ENCODE measurements at regions not wholly inside any gene's neighbourhood (a gene's known extent, or its start where the extent isn't known, plus 50 kb on each side); places are given as distances from the start of the nearest gene placed in this dataset.
"Not testable (repeated sequence)": the region's sequence is repeated elsewhere in the genome, so short reads cannot be mapped to it uniquely, and the experiment has no call there.

DNA sequence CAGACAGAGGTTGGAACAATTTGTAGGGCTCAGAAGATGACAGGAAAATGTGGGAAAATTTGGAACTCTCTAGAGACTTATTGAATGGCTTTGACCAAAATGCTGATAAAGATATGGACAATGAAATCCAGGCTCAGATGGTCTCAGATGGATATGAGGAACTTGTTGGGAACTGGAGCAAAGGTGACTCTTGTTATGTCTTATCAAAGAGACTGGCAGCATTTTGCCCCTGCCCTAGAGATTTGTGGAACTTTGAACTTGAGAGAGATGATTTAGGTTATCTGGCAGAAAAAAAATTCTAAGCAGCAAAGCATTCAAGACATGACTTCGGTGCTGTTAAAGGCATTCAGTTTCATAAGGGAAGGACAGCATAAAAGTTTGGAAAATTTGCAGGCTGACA lies 347.9 kb upstream of the RPS23 start:
- H3K4me1 Mint-ChIP-seq = not testable (repeated sequence)

DNA sequence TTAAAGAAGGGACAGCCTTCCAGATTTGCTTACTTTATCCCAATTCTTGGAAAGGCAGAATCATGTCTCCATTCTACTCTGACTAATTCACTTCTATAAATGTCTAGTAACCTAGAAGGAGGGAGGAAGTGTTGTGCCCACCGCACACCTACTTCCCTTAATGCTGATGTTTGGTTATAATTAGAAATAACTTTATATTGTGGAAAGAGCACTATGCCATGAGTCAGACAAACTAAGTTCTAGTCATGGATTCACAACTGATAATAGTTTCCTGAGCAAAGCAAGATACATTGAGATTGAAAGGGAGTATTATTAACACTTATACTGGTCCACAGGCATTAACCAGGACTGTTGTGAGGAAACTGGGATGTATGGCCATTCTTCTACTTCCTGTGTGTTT lies 345.9 kb upstream of the RPS23 start:
- CTCF ChIA-PET = no interaction called here

More for the DNA sequence above, 347.9 kb upstream of the RPS23 start:
- H3K9me3 Mint-ChIP-seq (ENCODE audit: low read depth); DNase-seq; ATAC-seq; H3K4me3 Mint-ChIP-seq; H3K36me3 Mint-ChIP-seq; H3K27ac Mint-ChIP-seq; H3K27me3 Mint-ChIP-seq; CTCF ChIA-PET: not testable (repeated sequence)

DNA sequence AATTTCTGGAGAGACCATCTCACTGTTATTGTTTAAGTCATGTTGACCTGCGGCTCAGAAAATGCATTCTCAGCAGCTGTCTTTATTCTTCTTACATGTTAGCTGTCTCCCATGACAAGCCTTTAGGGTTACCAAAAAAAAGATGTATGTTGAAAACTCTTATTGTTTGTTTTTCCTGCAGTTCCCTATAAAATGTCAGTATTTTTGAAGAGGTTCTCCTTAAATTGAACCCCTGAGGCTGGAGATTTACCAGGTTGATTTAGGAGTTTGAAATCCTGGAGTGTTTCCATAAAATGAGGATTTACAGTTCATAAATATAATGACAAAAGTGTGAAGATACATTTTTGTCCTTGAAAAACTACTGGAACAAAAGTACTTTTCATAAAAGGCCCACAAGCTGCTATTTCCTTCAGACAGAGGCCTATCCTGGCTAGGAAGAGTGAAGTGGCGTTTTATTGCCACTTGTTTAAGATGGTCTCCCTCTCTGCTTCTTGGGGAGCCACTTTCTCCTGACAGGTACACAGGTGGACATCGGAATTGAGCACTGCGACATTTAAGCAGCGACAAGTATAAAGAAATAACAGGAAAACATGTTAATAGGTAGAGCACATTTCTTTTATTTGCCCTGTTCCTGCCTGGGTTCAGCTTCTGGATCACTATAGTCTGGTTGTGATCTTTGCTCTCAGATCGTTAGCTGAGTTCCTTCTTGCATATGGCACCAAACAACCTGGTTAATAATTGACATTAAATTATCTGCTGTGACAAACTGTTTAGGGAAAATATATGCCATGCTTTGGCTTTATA lies 344.8 kb upstream of the RPS23 start:
- ATAC-seq (no peak), DNase-seq (no peak)
- CTCF ChIA-PET = no interaction called here
- Mint-ChIP-seq H3K27ac (no peak overlapping the region), H3K4me1 (peaks cover 11% of the 10 kb centered on the region), H3K4me3 (no peak overlapping the region), H3K9me3 (ENCODE audit: low read depth) (no peaks in the 10 kb centered on the region), H3K27me3 (peaks cover 7% of the 10 kb centered on the region), H3K36me3 (no peaks in the 10 kb centered on the region)

More for the DNA sequence above, 345.9 kb upstream of the RPS23 start:
- Mint-ChIP-seq H3K4me1 (peaks cover 11% of the 10 kb centered on the region), H3K36me3 (no peaks in the 10 kb centered on the region), H3K4me3 (no peak overlapping the region), H3K27ac (no peak overlapping the region), H3K27me3 (peaks cover 4% of the 10 kb centered on the region), H3K9me3 (ENCODE audit: low read depth) (peaks cover under 1% of the 10 kb centered on the region)
- DNase-seq (no peak), ATAC-seq (no peak)

DNA sequence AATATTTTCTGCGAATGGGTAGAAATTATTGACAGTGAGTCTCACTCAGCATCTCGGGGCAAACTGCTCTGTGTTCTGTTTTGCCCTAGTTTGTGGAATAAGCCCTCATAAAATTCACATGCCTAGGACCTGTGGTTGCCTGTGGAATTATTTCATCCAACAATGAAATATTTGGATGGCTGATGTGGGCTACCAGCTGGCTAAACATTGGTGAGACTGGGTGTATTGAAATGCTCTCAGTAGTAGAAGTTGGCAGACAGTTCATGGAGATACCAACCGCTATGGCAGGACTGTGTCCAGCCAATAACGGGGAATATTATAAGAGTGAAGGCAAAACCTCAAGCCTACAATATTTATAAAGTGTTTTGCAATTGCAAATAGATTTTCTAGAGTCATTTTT lies 344.1 kb upstream of the RPS23 start:
- H3K36me3 Mint-ChIP-seq = no peaks in the 10 kb centered on the region
- CTCF ChIA-PET = no interaction called here

DNA sequence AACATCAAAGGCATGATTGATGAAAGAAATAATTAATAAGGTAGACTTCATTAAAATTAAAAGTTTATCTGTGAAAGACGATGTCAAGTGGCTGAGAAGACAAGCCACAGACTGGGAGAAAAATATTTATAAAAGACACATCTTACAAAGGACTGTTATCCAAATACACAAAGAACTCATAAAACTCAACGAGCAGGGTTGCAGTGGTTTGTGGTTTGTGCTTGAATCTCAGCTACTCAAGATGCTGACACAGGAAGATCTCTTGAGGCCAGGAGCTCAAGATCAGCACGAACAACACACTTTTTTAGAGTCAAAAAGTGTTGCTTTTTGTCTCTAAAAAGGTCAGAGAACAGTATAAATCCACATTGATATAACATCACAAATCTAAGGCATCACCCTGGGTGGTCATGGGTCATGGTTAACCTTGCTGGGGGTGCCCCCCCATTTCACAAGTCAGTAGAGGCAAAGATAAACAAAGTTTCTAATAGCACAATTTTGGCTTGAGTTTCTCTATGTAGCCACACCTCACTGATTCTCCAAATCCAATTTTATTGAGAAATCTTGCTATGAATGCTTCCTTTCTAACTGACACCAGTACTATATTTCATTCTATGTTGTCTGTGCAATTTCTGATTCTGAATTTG lies 342.9 kb upstream of the RPS23 start:
- H3K4me3 Mint-ChIP-seq = no peak overlapping the region
- H3K27ac Mint-ChIP-seq = peak overlapping the region; percentile 64
- H3K4me1 Mint-ChIP-seq = peaks cover 11% of the 10 kb centered on the region
- no peaks in the 10 kb centered on the region for H3K9me3 Mint-ChIP-seq (ENCODE audit: low read depth)
- ATAC-seq (peak; percentile 42), DNase-seq (peak; percentile 48)
- CTCF ChIA-PET = no interaction called here
- H3K27me3 Mint-ChIP-seq = peaks cover 7% of the 10 kb centered on the region
- H3K36me3 Mint-ChIP-seq = no peaks in the 10 kb centered on the region

More for the DNA sequence above, 344.1 kb upstream of the RPS23 start:
- DNase-seq (no peak), ATAC-seq (no peak)
- no peaks in the 10 kb centered on the region for H3K9me3 Mint-ChIP-seq (ENCODE audit: low read depth)
- no peak overlapping the region for H3K27ac Mint-ChIP-seq
- no peak overlapping the region for H3K4me3 Mint-ChIP-seq
- H3K4me1 Mint-ChIP-seq = peaks cover 11% of the 10 kb centered on the region
- H3K27me3 Mint-ChIP-seq = peaks cover 7% of the 10 kb centered on the region

DNA sequence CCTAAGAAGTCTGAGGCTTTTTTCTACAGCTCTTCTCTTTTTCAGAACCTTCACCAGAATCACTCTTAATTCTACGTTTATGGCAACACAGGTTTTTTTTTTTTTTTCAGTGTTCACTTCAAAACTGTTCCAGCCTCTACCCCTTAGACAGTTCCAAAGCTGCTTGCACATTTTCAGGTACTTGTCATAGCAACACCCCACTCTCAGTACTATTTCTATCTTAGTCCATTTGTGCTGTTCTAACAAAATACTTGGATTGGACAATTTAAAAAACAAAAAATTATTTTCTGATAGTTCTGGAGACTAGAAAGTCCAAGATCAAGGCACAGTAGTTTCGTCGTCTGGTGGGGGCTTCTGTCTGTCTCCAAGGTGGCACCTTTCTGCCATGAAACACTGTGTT lies 340.9 kb upstream of the RPS23 start:
- H3K9me3 Mint-ChIP-seq (ENCODE audit: low read depth) = peaks cover 2% of the 10 kb centered on the region
- H3K36me3 Mint-ChIP-seq = no peaks in the 10 kb centered on the region
- H3K4me1 Mint-ChIP-seq = peaks cover 11% of the 10 kb centered on the region
- H3K4me3 Mint-ChIP-seq = no peak overlapping the region
- CTCF ChIA-PET = interaction anchor here (0.8 kb wide), 1 partner anchor 145 kb away, joined by 3 read pairs; no protein-coding TSS in a partner anchor
- ATAC-seq (no peak), DNase-seq (no peak)
- H3K27me3 Mint-ChIP-seq = peaks cover 7% of the 10 kb centered on the region
- H3K27ac Mint-ChIP-seq = no peak overlapping the region

DNA sequence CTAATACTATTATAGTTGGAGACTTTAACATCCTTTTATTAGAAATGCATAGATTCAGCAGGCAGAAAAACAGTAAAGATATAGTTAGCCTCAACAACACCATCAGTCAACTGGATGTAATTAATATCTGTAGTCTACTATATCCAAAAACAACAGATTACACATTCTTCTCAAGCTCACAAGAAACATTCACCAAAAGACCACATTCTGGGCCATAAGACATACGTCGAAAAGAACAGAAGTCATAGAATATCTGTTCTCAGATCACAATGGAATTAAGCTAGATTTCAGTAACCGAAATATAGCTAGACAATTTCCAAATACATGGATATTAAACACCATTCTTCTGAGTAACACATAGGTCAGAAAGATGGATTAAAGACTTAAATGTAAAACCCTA lies 336.6 kb upstream of the RPS23 start:
- CTCF ChIA-PET = interaction anchor here (0.9 kb wide), 1 partner anchor 301 kb away, joined by 3 read pairs; no protein-coding TSS in a partner anchor
- DNase-seq (no peak), ATAC-seq (no peak)
- Mint-ChIP-seq H3K27ac (no peak overlapping the region), H3K4me1 (no peaks in the 10 kb centered on the region), H3K27me3 (peaks cover 7% of the 10 kb centered on the region), H3K4me3 (no peak overlapping the region), H3K9me3 (ENCODE audit: low read depth) (peaks cover 2% of the 10 kb centered on the region), H3K36me3 (no peaks in the 10 kb centered on the region)

DNA sequence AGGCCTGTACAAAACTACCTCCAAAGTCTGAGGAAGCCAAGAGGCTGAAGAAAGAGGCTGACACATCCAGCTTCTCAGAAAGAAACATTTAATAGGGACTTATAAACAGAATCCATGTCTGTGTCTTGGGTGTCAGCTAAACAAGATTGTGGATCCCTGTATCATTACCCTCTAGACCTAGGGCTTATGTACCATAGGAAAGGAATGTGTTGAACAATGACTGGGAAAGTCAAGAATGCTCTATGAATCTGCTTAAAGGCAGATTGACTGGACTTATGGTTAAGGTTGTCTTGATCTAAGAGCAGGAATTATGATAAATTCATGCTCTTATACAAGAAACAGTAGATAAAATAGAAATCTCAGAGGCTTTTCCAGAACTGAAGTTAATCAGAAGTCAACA lies 335.7 kb upstream of the RPS23 start:
- DNase-seq (no peak), ATAC-seq (no peak)
- no peaks in the 10 kb centered on the region for H3K4me1 Mint-ChIP-seq
- CTCF ChIA-PET = no interaction called here
- H3K4me3 Mint-ChIP-seq = no peak overlapping the region
- peaks cover 2% of the 10 kb centered on the region for H3K9me3 Mint-ChIP-seq (ENCODE audit: low read depth)
- H3K27me3 Mint-ChIP-seq = peaks cover 3% of the 10 kb centered on the region
- H3K27ac Mint-ChIP-seq = no peak overlapping the region
- no peaks in the 10 kb centered on the region for H3K36me3 Mint-ChIP-seq

DNA sequence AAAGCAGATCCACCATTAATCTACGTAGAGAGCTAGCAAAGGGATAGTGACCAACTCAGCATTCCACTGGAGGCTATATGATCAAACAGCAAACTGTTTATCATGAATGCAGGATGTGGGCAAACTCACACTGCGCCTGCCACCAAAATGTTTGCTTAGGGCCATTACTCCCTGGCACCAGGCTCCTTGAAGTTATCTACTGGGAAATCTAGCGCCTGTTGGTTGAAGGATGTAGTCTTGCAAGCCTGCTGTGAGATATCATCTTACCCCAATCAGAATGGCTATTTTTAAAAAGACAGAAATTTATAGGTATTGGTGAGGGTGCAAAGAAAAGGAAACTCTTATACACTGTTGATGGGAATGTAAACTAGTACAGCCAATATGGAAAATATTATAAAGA lies 332.5 kb upstream of the RPS23 start:
- Mint-ChIP-seq H3K27ac (no peak overlapping the region), H3K9me3 (ENCODE audit: low read depth) (peaks cover 2% of the 10 kb centered on the region), H3K36me3 (no peaks in the 10 kb centered on the region), H3K4me1 (peaks cover 2% of the 10 kb centered on the region), H3K4me3 (no peak overlapping the region), H3K27me3 (peaks cover 10% of the 10 kb centered on the region)
- no peak for DNase-seq
- no peak for ATAC-seq
- CTCF ChIA-PET = no interaction called here

DNA sequence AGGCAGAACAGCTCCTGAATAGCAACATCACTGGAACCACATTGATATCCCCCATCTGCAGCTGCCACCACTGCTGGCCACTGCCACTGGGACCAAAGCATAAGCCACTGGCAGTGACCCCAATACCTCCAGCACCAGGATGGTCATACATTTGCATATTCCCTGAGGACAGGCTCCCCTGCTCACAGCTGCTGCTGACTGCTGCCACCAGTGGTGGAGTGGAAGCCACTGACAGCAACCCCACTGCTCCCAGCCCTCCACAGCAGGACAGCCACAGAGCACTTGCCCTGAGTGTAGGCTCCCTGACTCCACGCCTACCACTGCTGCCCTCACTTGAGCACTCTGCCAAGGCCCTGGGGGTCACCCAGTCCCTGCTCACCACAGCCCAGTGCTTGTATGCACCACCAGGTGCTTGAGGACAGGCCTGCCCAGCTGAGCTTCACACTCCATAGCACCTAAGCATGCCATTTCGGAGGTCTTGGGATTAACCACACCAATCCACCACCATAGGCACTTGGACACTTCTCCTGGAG lies 327.4 kb upstream of the RPS23 start:
- Mint-ChIP-seq H3K9me3 (ENCODE audit: low read depth) (no peaks in the 10 kb centered on the region), H3K4me3 (no peak overlapping the region), H3K4me1 (peaks cover 2% of the 10 kb centered on the region), H3K27me3 (peaks cover 15% of the 10 kb centered on the region), H3K27ac (no peak overlapping the region), H3K36me3 (no peaks in the 10 kb centered on the region)
- DNase-seq (no peak), ATAC-seq (no peak)
- CTCF ChIA-PET = no interaction called here

DNA sequence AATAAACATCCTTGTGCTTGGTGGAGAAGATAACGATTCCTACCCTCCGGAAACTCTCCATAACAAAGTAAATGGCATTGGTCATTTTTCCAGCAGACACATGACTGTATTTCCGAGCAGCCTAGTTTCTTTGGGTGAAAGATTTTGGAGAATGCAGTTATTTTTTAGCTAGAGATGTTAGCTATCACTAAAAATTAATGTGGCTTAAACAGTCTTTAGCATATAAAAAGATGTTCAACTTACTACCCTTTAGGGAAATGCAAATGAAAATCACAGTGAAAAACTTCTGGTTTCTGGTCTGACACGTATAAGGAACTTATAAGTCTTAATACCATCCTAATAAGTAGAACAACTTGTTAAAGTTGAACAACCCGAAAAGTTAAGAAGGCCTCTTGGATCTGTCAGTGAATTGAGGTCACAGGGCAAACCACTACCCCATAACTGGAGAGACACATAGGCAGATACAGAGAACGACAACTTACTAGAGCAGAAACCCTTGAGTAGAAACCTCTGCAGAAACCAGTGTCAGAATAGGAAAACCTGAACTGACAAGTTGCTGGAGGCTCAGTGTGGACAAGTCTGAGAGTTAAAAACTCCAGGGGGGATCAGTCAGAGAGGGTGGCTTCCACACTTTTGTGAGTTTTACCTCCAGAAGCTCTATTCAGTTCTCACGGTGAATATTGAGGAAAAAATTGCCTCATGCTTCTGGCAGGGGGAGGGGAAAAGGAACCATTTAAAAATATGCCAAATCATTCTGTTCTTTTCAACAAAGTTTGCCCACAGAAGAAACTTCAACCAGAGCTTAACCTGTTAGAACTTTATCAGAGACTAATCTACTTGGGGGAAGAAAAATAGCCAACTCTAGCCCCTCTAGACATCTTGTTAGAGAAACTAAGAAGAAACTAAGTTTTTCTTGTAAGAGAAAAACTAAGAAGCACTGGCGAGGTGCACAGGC lies 325.2 kb upstream of the RPS23 start:
- no peaks in the 10 kb centered on the region for H3K9me3 Mint-ChIP-seq (ENCODE audit: low read depth)
- DNase-seq (no peak), ATAC-seq (no peak)
- no peaks in the 10 kb centered on the region for H3K36me3 Mint-ChIP-seq
- H3K27ac Mint-ChIP-seq = no peak overlapping the region
- CTCF ChIA-PET = no interaction called here
- H3K4me1 Mint-ChIP-seq = peaks cover 2% of the 10 kb centered on the region
- peaks cover 10% of the 10 kb centered on the region for H3K27me3 Mint-ChIP-seq
- no peak overlapping the region for H3K4me3 Mint-ChIP-seq

DNA sequence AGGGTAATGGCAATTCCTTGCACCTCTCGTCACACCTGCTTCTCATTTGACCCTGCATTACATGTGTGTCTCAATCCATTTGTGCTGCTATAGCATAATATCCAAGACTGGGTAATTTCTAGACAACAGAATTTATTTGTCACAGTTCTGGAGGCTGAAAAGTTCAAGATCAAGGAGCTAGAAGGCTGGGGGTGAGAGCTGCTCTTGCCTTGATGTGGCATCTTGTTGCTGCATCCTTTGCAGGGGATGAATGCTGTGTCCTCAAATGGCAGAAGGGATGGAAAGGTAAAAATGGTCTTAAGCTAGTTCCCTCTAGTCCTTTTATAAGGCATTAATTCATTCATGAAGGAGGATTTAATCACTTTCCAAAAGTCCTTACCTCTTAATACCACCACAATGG lies 323.7 kb upstream of the RPS23 start:
- Mint-ChIP-seq H3K36me3 (no peaks in the 10 kb centered on the region), H3K4me1 (no peaks in the 10 kb centered on the region), H3K27me3 (peaks cover 8% of the 10 kb centered on the region), H3K4me3 (no peak overlapping the region), H3K9me3 (ENCODE audit: low read depth) (no peaks in the 10 kb centered on the region), H3K27ac (no peak overlapping the region)
- DNase-seq = no peak
- CTCF ChIA-PET = no interaction called here
- no peak for ATAC-seq

DNA sequence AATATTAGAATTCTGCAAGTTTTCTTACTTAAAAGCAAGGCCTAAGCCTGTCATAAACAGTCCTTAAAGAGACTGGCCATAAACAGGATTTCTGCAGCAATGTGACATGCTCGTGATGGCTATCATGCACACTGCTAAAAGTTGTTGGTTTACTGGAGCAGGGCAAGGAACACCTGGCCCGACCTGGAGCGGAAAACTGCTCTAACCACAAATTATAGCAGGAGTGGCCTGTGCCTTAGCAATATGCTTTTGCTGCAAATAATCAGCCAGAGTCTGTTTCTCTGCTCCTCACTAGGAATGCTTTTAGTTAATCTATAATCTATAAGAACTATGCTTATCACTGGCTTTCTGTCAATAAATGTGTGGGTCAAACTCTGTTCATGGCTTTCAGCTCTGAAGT lies 322.9 kb upstream of the RPS23 start:
- Mint-ChIP-seq H3K4me3 (no peak overlapping the region), H3K27me3 (peaks cover 8% of the 10 kb centered on the region), H3K36me3 (no peaks in the 10 kb centered on the region), H3K27ac (no peak overlapping the region), H3K4me1 (no peaks in the 10 kb centered on the region), H3K9me3 (ENCODE audit: low read depth) (no peaks in the 10 kb centered on the region)
- DNase-seq (no peak), ATAC-seq (no peak)
- CTCF ChIA-PET = interaction anchor here (1.4 kb wide), 1 partner anchor 246 kb away, joined by 3 read pairs; no protein-coding TSS in a partner anchor

Measured in activated CD8-positive, alpha-beta memory T cell treated with anti-CD3 and anti-CD28 coated beads, Interleukin-2, amount 10 ng/mL, durations not matched to agents 7 days and 5 days (primary cell).